ENCODE measurements at regions not wholly inside any gene's neighbourhood (a gene's known extent, or its start where the extent isn't known, plus 50 kb on each side); places are given as distances from the start of the nearest gene placed in this dataset.
A peak's percentile ranks its signal among the peaks of the same experiment; 100 is the strongest.

DNA sequence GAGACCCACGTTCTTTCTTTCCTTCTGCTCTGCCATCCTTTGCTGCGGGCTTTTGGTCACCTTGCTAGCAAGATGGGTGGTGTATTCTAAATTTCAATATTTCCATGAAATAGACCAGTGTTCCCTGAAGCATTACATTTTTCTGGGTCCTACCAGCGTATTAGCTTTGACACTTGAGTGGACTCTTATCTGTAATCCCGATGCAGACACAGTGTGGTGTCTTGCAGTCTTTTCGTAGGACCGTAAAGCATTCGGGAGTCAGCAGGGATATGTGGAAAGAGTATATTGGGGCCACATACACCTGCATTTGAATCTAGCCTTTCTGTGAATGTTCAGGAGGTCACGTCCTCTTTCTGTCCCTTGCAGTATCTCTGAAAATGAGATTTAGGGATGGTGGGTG is 124.7 kb upstream of the CPEB4 start:
- no peak for DNase-seq (ENCODE audit: low read depth, low spot score)

DNA sequence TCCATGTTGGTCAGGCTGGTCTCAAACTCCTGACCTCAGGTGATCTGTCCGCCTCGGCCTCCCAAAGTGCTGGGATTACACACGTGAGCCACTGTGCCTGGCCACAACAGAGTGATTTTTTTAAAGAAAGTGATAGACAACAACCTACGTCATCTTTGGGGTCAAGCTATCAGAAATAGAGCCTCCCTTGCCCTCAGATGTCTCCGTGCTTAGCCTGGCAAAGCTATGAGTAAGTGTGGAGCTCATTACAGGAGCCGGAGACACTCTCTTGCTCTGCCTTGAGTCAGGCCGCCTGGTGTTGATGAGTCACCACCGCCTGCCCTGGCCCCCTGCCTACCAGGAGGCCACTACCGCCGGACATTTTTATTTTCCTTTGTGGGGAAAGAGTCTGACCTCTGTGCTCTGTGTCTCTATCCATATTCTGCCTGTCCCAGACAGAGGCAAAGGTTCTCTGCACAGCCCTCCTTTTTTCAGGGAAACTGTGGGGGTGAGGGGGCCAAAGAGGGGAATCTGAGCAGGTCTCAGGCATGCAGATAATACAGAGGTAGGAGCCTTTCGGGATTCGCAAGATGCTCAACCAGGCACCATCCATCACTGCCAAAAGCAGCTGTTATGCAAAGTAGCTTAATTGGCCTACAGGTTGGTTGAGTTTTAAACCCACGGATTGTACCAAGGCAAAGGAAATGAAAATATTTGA is 123.7 kb upstream of the CPEB4 start:
- peak; percentile 76 for DNase-seq (ENCODE audit: low read depth, low spot score)

DNA sequence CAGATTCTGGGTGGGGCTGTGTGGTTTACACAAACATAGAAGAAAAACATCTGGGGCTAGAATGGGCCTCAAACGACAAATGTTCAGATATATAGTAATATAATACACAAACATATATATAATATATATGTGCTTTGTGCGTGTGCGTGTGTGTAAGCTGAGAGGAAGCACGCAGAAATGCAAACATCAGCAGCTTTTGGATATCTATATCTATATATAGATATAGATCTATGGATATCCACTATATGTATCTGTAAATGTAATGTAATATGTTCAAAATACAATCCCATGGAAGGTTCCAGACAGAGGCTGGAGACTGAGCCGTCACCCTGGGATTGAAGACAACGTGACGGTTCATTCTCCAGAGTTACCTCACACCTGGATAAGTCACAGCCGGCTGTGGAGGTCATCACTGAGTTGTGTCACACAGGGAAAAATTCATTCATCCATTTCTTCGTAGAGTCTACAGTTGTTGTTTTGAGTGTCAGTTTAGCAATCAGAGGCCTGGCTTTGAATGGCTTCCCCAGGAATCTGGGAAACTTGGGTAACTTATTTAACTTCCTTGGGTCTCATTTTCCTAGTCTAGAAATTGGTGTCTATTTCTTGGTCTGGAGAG is 123.0 kb upstream of the CPEB4 start:
- DNase-seq (ENCODE audit: low read depth, low spot score): no peak

DNA sequence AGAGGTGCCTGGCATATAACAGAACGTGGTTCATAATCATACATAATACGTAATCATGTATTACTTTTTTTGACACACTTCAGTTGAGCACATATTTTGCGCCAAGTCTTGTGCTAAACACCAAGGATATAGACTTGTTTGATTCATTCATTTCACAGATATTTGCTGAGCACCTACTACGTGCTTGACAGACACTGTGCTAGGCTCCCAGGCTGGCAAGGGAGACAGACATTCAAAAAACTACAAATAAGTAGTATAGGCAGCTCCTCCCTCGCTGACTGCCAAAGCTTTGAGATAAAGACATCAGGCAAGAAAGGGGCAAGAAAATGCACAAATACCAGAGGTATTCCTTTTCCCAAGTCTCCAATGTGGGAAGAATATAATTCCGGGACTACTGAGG is 122.5 kb upstream of the CPEB4 start:
- no peak for DNase-seq (ENCODE audit: low read depth, low spot score)

DNA sequence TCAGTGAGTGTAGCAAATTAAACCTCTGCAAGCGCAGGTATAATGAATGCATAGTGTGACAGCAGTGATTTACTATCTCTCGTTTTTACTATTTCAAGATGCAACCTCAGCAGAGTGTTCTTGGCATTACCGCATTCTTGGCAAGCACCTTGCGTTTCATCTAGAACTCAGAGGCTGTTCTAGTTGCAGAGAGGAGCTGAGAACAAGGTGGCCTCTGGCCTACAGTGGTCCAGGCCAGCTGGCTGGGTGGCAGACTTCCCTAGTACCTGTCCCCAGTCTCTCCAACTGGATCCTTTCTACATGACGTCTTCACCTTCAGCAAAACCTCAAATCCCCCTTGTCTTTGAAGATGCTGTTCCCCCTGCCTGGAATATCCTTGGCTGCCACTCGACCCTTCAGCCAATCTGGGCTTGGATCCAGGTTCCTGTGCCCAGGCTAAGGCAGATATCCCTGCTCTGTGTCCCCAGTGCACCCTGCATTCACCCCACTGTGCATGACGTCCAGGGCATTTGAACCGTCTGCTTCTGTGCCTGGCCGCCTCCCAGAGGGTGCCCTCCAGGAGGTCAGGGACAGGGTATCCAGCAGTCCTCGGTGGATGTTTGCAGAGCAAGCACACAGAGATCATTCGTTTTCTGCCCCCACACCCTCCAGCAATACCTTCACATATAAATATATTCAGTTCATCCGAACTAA is 120.4 kb upstream of the CPEB4 start:
- no peak for DNase-seq (ENCODE audit: low read depth, low spot score)

DNA sequence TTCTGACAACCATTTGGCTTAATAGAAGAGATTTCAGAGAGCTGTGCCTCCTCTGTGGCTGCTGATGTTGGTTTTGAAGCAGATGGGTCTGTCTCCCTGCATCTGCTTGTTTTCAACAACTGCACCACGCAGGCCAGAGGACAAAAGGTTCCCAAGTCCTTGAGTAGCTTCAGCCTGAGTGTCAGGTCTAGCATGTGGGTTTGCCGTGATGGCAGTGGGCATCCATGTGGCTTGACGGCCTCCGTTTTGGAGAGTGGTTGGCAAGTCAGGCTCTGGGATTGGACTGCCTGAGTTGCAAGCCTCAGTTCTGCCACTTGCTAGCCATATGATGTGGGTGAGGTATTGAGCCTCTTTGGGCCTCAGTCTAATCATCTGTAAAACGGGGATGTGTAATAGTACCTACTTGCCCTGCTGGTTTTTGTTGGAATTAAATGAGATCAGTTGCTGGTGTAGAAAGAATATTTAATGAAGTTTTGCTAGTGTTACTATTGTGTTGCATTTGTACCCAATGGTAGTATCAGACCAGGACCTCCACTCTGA is 119.8 kb upstream of the CPEB4 start:
- no peak for DNase-seq (ENCODE audit: low read depth, low spot score)

DNA sequence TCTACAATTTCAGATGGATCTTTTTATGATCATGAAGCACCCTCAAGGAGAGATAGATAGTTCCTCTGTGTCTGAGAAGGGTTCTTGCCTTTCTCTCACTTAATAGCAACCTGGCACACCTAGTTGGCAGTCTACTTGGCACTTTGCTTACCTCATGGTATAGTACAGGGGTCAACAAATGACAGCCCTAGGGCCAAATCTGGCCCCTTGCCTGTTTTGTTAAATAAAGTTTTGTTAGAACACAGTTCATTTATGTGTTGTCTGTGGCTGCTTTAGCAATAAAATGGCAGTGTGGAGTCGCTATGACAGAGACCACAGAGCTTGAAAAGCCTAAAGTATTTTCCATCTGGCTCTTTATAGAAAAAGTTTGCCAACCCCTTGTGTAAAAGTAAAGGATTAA is 119.3 kb upstream of the CPEB4 start:
- no peak for DNase-seq (ENCODE audit: low read depth, low spot score)

DNA sequence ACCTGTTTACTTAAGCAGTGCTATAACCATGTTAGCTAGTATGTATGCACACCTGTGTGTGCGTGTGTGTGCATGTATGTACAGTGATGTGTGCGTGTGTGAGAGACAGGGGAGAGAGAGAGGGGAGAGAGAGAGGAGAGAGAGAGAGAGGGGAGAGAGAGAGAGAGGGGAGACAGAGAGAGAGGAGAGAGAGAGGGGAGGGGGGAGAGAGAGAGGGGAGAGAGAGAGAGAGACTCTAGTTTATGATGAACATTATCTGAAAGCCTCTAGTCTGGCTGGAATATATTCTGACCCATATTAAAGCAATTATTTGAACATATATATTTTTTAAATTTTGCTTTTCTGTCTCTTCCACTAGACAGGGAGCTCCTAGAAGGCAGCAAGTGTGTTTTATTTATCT is 117.5 kb upstream of the CPEB4 start:
- no peak for DNase-seq (ENCODE audit: low read depth, low spot score)

DNA sequence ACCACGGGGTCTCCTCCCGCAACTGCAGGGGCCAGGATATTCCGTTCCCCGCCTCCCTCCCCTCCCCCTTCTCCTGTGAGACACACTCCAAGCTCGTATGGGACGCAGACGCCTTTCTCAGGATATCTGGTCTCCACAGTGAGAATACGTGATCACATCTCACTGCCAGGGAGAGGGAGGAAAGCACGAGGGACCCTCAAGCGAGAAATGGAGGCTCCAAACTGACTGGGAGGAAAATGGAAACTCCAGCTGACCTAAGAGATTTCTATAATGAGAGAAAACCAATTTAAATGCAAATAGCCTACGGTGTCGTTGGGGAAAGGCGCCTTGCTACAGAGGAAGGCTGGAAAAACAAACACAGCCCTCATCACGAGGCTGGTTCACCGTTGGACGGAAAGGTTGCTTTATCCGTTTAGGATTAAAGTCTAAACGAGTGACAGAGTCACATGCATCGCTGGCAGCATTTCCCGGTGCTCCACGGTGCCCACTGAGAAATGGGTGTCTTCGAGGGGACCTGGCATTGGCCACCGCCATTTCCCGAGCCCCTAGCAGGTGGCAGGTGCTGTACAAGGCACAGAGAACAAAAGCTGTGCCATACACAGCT is 116.9 kb upstream of the CPEB4 start:
- no peak for DNase-seq (ENCODE audit: low read depth, low spot score)

DNA sequence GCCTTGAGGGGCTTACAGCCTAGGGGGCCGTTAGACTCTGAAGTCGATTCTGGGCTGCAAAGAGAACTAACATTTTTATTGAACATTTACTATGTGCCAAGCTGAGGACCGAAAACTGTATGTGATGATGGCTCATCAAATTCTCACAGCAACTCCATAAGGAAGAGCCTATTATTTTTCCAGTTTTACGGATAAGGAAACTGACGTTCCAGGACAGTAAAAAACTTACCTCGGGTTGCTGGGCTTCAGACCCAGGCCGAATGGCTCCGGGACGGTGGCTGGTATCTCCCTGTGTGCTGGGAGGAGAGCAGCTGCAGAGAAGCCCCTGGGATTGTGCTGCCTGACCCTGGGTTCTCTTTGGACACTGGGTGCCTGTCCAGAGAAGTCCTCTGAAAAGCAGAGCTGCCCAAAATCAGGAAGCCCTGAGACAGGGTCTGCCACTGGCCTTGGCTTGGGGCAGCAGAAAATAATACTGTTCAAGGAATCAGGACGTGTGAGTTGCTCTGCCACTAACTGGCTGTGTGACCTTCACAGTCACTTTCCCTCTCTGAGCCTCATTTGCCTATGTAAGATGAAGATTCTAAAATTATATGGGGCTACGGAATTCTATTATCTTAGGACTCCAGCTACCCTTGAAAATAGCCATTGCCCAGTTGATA is 116.3 kb upstream of the CPEB4 start:
- DNase-seq (ENCODE audit: low read depth, low spot score): no peak

DNA sequence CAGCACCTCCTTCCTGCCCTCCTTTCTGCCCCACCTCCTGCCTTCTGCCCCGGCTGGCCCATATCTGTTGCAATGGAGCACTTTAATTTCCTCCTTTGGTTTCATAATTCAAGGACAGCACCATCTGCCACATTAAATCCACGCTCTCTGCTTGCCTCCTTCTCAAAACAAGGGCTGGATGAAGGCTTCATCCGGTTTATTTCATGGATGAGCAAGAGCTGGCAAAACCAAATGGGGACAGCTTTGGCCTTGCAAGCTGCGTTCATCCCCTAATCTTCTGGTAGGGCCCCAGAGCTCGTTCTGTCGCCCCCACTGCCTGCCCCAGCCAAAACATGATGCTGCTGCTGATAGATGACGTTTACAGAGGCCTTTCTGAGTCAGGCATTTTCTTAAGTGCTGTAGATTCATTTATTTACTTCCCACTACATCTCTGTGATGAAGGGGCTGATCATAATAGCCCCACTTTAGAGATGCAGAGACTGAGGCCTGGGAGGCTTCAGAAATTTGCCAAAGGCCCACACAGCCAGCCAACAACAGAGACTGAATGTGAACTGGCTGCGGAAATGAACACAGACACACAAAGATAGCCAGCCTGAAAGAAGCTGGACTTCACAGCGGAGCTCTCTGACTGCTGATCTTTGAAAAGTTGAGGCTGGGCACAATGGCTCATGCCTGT is 115.6 kb upstream of the CPEB4 start:
- DNase-seq (ENCODE audit: low read depth, low spot score): no peak

DNA sequence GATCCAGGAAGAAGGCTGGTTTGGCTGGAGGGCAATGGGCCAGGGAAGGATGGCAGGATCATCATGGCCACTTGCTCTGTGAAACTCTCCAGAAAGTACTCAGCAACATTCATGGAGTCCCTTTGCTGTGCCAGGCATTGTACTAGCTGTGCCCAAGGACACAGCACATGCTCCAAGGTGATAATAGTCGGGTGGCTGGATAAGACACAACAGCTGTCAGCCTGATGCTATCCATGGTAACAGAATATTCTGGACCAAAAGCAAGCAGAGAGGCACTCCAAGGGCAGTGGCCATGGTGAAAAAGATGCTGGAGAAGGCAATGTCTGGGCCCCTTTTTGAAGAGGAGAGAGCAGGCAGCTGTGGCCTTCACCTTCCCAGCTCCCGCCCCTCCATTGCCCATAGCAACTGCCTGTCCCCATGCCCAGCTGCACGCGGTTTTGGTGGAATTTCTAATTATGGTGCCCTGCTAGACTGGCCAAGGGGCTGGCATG is 113.8 kb upstream of the CPEB4 start:
- no peak for DNase-seq (ENCODE audit: low read depth, low spot score)

DNA sequence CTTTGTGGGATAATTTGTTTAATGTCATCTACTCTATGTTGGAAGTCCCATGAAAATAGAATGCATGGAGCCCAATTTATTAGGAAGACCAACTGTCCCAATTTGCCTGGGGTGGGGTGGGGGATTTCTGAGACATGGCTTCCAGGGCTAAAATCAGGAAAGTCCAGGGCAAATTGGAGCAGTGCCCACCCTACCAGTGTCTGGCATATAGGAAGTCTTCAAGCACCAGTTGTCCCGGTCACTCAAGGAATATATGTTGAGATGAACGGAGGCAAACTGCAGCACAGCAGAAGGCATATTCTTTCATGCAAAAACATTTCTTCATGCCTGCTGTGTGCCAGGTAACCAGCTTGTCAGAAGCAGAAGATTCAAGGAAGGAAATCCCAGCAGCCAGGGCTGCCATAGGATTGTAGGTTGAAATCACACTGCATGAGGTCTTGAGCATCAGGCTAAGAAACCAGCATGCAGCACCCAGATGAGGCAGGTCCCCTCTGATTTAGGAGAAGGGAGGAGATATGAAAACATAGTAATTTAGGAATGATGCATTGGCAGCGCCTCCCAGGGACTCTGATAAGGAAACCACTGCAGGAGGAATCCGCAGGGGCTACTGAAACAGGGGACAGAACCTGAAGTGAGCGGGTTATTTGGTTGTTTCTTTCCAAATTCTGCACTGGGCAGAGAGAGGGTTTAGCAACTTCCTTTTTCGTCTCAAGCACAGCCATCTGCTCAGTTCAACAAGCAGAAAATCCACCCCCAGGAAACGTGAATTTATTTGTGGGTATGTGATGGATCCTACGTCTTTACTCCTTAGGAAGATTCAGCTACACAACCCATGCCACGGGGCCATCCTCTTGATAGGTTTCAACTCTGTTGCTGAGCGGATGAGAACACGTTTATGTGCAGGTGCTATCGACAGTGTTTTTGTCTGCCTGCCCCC is 112.6 kb upstream of the CPEB4 start:
- DNase-seq (ENCODE audit: low read depth, low spot score): no peak

DNA sequence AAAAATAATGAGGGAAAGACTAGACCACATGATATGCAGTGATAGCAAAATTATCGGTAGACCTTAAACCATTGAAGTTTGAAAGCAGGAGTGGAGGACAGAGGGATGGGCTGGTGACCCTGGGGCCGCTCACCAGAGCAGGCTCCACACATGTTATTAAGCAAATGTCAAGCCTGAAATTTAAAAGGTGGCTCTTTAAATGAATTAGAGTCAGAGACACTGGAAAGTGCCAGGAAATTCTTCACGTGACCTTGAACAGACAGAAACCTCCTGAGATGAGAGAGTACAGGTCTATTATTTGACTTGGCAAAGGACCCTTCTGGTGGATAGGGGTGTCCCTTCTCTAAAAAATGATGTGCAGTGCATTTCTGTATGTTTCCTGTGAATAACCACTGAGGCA is 111.0 kb upstream of the CPEB4 start:
- DNase-seq (ENCODE audit: low read depth, low spot score): no peak

DNA sequence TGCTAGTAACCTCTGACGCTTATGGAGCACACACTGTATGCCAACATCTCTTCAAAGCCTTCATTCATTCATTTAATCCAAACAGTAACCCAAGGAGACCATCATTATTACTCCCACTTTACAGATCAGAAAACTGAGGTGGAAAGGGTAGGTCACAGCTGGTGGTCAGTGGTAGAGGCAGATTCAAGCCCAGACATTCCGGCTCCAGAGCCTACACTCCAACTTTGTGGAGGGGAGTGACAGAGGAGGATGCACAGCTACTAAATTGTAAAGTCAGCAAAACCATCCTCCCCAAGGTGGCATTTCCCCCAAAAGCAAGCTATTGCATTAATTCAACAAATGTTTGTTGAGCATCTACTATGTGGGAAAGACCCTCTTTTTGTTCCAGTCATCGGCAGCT is 110.5 kb upstream of the CPEB4 start:
- no peak for DNase-seq (ENCODE audit: low read depth, low spot score)

DNA sequence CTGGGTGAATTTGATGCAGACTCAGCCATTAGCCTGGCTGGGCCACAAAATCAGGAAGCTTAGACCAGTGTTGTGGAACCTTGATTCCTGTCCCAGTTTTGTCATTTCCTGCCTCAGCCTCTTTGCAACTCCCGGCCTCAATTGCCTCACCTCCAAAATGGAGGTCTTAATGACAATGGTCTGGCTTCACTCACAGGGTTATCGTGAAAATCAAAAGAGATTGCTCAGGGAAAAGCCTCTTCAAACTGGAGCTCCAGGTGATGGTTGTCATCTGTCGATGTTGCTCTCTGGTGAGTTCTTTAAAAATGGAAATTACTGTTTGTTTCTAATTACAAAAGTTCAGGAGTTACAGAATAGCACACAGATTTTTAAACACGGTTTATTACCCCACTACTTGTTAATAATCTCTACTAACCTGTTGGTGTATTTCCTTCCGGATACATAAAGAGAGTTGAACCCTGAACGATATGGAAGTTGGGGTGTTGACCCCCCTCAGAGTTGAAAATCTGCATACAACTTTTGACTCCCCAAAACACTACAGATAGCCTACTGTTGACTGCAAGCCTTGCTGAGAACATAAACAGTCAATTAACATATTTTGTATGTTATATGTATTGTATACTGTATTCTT is 109.9 kb upstream of the CPEB4 start:
- no peak for DNase-seq (ENCODE audit: low read depth, low spot score)

DNA sequence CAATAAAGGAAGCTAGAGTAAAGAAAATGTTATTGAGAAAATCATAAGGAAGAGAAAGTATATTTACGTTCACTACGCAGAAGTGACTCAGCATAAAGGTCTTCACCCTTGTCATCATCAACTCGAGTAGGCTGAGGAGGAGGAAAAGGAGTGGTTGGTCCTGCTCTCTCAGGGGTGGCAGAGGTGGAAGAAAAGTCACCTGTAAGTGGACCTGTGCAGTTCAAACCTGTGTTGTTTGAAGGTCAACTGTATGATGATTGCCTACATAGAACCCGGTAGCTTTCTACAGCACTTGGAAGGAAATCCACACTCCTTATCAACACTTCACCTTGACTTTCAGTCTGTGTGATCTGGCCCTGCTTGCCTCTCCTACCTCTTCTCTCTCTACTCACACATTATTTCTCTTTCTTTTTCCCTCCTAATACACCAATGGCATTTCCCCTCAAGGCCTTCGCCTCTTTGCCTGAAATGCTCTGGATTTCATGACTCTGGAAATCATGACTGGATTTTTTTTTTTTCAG is 109.3 kb upstream of the CPEB4 start:
- DNase-seq (ENCODE audit: low read depth, low spot score): no peak

DNA sequence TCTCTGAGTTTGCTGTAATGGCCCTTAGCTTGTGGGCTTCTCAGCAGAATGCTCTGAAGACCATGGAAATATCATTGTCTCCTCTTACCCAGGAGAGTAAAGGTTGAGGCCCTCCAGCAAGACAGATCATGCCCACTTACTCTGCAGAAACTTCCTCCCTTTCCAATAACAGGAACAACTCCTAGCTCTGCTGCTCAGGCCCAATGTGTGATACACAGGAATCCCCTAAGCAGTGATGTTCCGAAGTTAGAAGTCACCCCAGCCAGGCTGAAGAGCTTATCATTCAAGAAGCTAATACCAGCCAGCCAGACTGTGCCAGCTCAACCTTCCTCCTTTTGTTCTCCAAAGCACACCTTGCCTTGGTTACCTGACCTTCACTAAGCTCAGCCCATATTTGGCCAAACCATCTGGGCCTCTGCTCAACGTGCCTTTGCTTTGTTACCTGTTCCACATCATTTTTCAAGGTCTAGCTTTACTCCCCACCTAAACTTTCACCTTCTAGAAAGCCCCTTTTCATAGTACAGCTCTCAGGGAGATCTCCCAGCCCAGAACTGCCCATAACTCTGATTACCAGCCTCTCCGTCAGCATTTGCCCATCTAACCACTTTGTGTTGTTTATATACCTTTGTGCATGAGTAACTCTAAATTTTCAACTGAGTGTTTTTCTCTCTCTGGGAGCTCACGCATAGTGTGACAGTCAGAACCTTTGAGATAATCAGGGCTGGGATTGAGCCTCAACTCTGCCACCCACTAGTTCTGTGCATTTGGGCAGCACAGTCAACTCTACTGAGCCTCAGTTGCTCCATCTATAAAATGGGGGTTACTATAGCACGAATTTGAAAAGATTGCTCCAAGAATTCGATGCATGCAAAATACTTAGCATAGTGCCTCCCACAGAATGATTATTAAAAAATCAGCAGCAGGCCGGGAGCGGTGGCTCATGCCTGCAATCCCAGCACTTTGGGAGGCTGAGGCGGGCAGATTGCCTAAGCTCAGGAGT is 107.6 kb upstream of the CPEB4 start:
- no peak for DNase-seq (ENCODE audit: low read depth, low spot score)
